HG02623 (cell line): ENCODE measurements at regions not wholly inside any gene's neighbourhood (a gene's known extent, or its start where the extent isn't known, plus 50 kb on each side); places are given as distances from the start of the nearest gene placed in this dataset.
A peak's percentile ranks its signal among the peaks of the same experiment; 100 is the strongest.

Experiments used
- ATAC-seq: cut with Tn5 transposase; IDR thresholded peaks from one replicate; pipeline ENCODE4 v1.9.1; 2021; ENCODE audit warnings: moderate library complexity; ENCODE audit not compliant: unreplicated experiment

- no peak for ATAC-seq
These were observed 238.1 kb downstream of the AACS start for GRCh38 chr12:125303337-125303736.

- no peak for ATAC-seq
These were observed 238.8 kb downstream of the AACS start for GRCh38 chr12:125304029-125304428.

GRCh38 chr12:125305231-125305630 lies 240.0 kb downstream of the AACS start:
- ATAC-seq, result no peak

- ATAC-seq, result no peak
These were observed 245.2 kb downstream of the AACS start for GRCh38 chr12:125310461-125310860.

GRCh38 chr12:125311050-125311449 lies 245.8 kb downstream of the AACS start:
- ATAC-seq, result no peak

- ATAC-seq, result no peak
These were observed 247.2 kb downstream of the AACS start for GRCh38 chr12:125312471-125312870.

GRCh38 chr12:125314051-125314755 lies 249.0 kb downstream of the AACS start:
- ATAC-seq, result no peak

GRCh38 chr12:125315771-125316170 lies 250.5 kb downstream of the AACS start:
- ATAC-seq, result no peak

GRCh38 chr12:125320177-125320576 lies 254.9 kb downstream of the AACS start:
- ATAC-seq, result no peak

GRCh38 chr12:125324861-125325490 lies 259.7 kb downstream of the AACS start:
- no peak for ATAC-seq

GRCh38 chr12:125329239-125330102 lies 264.2 kb downstream of the AACS start:
- ATAC-seq, result no peak

GRCh38 chr12:125330645-125331341 lies 265.6 kb downstream of the AACS start:
- peak; percentile 81 for ATAC-seq

GRCh38 chr12:125331342-125332052 lies 266.3 kb downstream of the AACS start:
- no peak for ATAC-seq

- ATAC-seq, result no peak
These were observed 267.7 kb downstream of the AACS start for GRCh38 chr12:125332900-125333299.

- no peak for ATAC-seq
These were observed 271.0 kb downstream of the AACS start for GRCh38 chr12:125336246-125336645.

- no peak for ATAC-seq
These were observed 275.6 kb downstream of the AACS start for GRCh38 chr12:125340791-125341190.

- no peak for ATAC-seq
These were observed 276.2 kb downstream of the AACS start for GRCh38 chr12:125341422-125341821.

- ATAC-seq, result no peak
These were observed 278.4 kb downstream of the AACS start for GRCh38 chr12:125343649-125344048.

- ATAC-seq, result no peak
These were observed 281.1 kb downstream of the AACS start for GRCh38 chr12:125346362-125346761.

- no peak for ATAC-seq
These were observed 286.6 kb downstream of the AACS start for GRCh38 chr12:125351788-125352187.
